Psoas muscle (tissue), 7 donors: ENCODE measurements at regions not wholly inside any gene's neighbourhood (a gene's known extent, or its start where the extent isn't known, plus 50 kb on each side); places are given as distances from the start of the nearest gene placed in this dataset.

Experiments
- ATAC-seq, 4 donors: fragments of 200-7000 bp; cut with Tn5 transposase; one replicate each; pipeline ENCODE4 v1.9.1; 2020; ENCODE audit warnings: moderate library complexity in 3 of 4, mild to moderate bottlenecking in 2 of 4
- DNase-seq, 2 donors: peaks; one replicate each; pipeline ENCODE4 v3.0.0-alpha.2; 2020
- H3K27ac ChIP-seq: fragments of 200-600 bp; one replicate; pipeline ENCODE4 v1.8.0; 2022
- H3K27me3 ChIP-seq, 3 donors: fragments of 200-600 bp in 1 of 3; one replicate each; pipeline versions ENCODE4 v1.6.1 to v1.8.0; 2013 to 2022; ENCODE audit warnings: low read length in 2 of 3, mild to moderate bottlenecking in 2 of 3, moderate library complexity in 1 of 3; ENCODE audit not compliant: insufficient read depth in 3 of 3
- H3K36me3 ChIP-seq, 2 donors: fragments of 200-600 bp in 1 of 2; one replicate each; pipeline versions ENCODE4 v1.6.1 to v1.8.0; 2013 to 2022; ENCODE audit warnings: low read depth in 1 of 2, mild to moderate bottlenecking in 1 of 2, moderate library complexity in 1 of 2; ENCODE audit not compliant: insufficient read depth in 1 of 2
- H3K4me1 ChIP-seq: fragments of 200-600 bp; one replicate; pipeline ENCODE4 v1.8.0; 2022
- H3K4me3 ChIP-seq: fragments of 200-600 bp; one replicate; pipeline ENCODE4 v1.8.0; 2022; ENCODE audit warnings: mild to moderate bottlenecking
- H3K9me3 ChIP-seq: fragments of 200-600 bp; one replicate; pipeline ENCODE4 v1.8.0; 2022
- WGBS, 3 donors: extraction: QIAGEN DNeasy Blood & Tissue Kit; methylation state at CpG; one replicate each; pipeline versions ENCODE4 v1.1.6 to v1.1.7; 2013; 5-methylcytosine and 5-hydroxymethylcytosine counted together
- intact Hi-C, 2 donors: fragments of 100-400 bp; cut with DNase I; formaldehyde crosslinking; loops; one replicate each; pipeline versions ENCODE4 v1.11.0 to v1.14.2; 2022
- TF ChIP-seq, protein P1 (sequence below): fragments of 200-600 bp; IDR thresholded peaks from one replicate; pipeline ENCODE4 v1.8.0; 2022; ENCODE audit warnings: antibody characterized with exemption
- donor health status: healthy with polysubstance abuse.
- donor health status: DM: no; HTN: no; CAD: no; lungs with moderate emphysema.
- donor health status: Bipolar disorder and iron deficiency.
- donor health status: healthy.
- donor health status: DM: yes; HTN: yes; CAD: no.
- donor health status: DM: no; HTN: no; CAD: no.
- donor health status: DM: yes; HTN: yes; CAD: no.

DNA sequence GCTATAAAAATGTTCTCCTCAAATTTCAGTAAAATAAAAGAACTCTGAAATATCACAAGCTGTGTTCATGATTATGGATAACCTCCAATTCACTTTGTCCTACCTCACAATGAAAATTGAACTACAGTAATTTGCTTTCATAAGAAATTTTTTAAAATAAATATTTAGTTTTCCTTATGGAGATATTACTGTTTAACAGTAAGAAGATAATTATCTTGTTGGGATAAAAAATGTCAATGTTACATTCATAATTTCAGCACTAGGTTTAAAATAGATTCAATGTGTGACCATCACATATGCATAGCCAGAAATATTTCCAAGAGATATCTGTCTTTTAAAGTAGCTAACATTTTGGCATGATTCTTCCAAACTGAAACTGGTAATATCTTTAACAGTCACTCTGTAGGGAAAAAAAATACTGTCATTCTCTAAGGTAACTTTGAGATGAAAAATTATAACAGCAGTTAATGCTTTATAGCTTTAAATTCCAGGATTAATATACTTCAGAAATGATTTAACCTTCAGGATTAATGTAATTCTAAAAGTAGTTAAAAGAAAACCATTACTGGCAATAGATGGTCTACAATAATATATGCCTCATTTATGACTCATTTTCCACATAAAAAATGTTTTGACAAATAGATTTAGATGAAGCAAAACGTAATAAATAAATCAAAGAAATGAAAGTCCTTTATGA lies 91.3 kb downstream of the SPRY2 start:
- no peaks in the 10 kb centered on the region for H3K27me3 ChIP-seq
- WGBS, 3 donors, result 51 to 63% (median 63%) methylated on average over 1 of the region's 1 CpG
- H3K9me3 ChIP-seq, result no peaks in the 10 kb centered on the region
- no peaks in the 10 kb centered on the region for H3K36me3 ChIP-seq
- no peak for ATAC-seq
- no peak for DNase-seq
- H3K27ac ChIP-seq, result no peak overlapping the region
- intact Hi-C loops, result no loop called here
- no peak overlapping the region for H3K4me3 ChIP-seq
- no peaks in the 10 kb centered on the region for H3K4me1 ChIP-seq
- TF ChIP-seq, protein P1, sequence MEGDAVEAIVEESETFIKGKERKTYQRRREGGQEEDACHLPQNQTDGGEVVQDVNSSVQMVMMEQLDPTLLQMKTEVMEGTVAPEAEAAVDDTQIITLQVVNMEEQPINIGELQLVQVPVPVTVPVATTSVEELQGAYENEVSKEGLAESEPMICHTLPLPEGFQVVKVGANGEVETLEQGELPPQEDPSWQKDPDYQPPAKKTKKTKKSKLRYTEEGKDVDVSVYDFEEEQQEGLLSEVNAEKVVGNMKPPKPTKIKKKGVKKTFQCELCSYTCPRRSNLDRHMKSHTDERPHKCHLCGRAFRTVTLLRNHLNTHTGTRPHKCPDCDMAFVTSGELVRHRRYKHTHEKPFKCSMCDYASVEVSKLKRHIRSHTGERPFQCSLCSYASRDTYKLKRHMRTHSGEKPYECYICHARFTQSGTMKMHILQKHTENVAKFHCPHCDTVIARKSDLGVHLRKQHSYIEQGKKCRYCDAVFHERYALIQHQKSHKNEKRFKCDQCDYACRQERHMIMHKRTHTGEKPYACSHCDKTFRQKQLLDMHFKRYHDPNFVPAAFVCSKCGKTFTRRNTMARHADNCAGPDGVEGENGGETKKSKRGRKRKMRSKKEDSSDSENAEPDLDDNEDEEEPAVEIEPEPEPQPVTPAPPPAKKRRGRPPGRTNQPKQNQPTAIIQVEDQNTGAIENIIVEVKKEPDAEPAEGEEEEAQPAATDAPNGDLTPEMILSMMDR, result no peak

DNA sequence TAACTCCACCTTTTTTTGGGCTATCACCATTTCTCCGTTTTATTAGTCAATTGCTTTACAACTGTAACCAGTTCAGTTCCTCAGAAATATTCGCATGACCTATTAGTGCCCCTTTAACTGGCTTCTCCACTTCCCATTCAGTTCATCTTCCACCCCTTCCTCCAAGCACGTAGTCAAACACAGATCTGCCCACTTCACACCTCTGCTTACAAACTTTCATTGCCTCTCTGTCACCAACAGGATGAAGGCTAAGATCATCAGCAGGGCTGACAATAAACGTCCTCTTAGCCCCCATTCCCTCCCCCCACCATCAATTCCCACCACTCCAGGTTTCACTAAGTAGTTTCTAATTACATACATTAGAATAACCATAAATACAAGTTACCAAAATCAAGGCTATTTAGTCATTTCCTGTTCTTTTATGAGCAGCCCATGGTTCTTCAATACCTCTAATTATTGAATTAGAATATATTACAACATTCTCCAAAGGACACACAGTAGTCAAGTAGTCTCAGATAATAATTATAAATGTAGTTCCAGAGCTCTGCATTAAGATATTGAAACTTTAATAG lies 95.7 kb downstream of the SPRY2 start:
- ATAC-seq (no peak), DNase-seq (no peak)
- intact Hi-C loops, result no loop called here
- H3K36me3 ChIP-seq, result no peaks in the 10 kb centered on the region
- no peaks in the 10 kb centered on the region for H3K27me3 ChIP-seq
- H3K4me3 ChIP-seq, result no peak overlapping the region
- no peaks in the 10 kb centered on the region for H3K9me3 ChIP-seq
- WGBS, 3 donors, result 37 to 41% (median 39%) methylated on average over 4 of the region's 4 CpGs
- H3K4me1 ChIP-seq, result no peaks in the 10 kb centered on the region
- H3K27ac ChIP-seq, result no peak overlapping the region
- TF ChIP-seq, protein P1, result no peak

DNA sequence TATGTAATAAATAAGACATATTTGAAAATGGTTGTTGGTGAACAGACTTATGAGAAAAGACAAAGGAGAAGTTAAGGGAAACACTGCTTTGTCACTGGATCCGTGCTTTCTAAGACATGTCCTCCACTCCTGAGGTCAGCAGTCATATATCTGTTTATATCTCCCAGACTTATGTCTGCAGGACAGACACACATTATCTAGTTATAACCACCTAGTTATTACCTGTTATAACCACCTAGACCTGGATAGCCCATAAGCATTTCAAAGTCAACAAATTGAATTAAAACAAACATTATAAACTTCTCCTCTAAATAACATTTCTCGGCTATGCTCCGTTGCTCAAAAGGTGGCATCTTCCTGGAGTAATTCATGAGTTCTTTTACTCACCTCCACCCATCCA lies 96.4 kb downstream of the SPRY2 start:
- WGBS, 3 donors, result 73 to 78% (median 77%) methylated on average over 3 of the region's 3 CpGs
- no peaks in the 10 kb centered on the region for H3K27me3 ChIP-seq
- ATAC-seq (no peak), DNase-seq (no peak)
- TF ChIP-seq, protein P1, result no peak
- H3K4me1 ChIP-seq, result no peaks in the 10 kb centered on the region
- H3K9me3 ChIP-seq, result no peaks in the 10 kb centered on the region
- intact Hi-C loops, result no loop called here
- H3K36me3 ChIP-seq, result no peaks in the 10 kb centered on the region
- no peak overlapping the region for H3K4me3 ChIP-seq
- H3K27ac ChIP-seq, result no peak overlapping the region

DNA sequence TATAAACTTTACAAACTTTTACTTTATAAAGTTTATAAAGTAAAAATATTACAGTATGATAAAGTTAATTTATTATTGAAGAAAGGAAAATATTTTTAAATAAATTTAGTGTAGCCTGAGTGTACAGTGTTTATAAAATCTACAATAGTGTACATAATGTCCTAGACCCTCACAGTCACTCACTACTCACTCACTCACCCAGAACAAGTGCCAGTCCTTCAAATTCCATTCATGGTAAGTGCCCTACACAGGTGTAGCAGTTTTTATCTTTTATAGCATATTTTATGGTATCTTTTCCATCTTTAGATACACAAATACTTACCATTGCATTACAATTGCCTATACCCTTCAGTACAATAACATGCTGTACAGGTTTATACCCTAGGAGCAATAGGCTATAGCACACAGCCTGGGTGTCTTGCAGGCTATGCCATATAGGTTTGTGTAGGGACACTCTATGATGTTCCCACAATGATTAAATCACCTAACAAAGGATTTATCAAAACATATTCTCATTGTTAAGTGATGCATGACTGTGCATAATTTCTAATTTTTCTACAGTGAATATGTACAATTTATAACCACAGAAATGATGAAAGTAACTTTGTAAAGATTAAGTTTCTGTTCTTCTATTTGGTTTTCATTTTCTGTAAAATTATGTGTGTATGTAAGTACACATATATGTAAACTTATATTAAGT lies 98.0 kb downstream of the SPRY2 start:
- TF ChIP-seq, protein P1, result no peak
- Histone ChIP-seq H3K9me3 (no peaks in the 10 kb centered on the region), H3K36me3 (no peaks in the 10 kb centered on the region), H3K27ac (no peak overlapping the region), H3K4me1 (no peaks in the 10 kb centered on the region), H3K4me3 (no peak overlapping the region), H3K27me3 (no peaks in the 10 kb centered on the region)
- intact Hi-C loops, result no loop called here
- ATAC-seq, result no peak
- no peak for DNase-seq
